Gastroesophageal sphincter (tissue), 4 donors: ENCODE measurements at regions not wholly inside any gene's neighbourhood (a gene's known extent, or its start where the extent isn't known, plus 50 kb on each side); places are given as distances from the start of the nearest gene placed in this dataset.

Experiments used
- ATAC-seq: fragments of 150-250 bp; one replicate; pipeline ENCODE4 v1.9.1; 2016; ENCODE audit warnings: mild to moderate bottlenecking, moderate library complexity
- H3K27ac ChIP-seq, 4 donors: fragments of 200-600 bp; sonication (generic) in 3 of 4; 1 replicate in 3 of 4; 2 replicates in 1 of 4; pipeline ENCODE4 v1.5.1; 2016 to 2019
- H3K27me3 ChIP-seq: fragments of 200-600 bp; sonication (generic); one replicate; pipeline ENCODE4 v1.5.1; 2019
- H3K36me3 ChIP-seq, 2 donors: fragments of 200-600 bp; sonication (generic); one replicate each; pipeline ENCODE4 v1.5.1; 2019; ENCODE audit warnings: control low read depth in 1 of 2
- H3K4me1 ChIP-seq, 3 donors: fragments of 200-600 bp; sonication (generic); 1 replicate in 2 of 3; 2 replicates in 1 of 3; pipeline ENCODE4 v1.5.1; 2016 to 2019; ENCODE audit warnings: control low read depth in 2 of 3
- H3K4me3 ChIP-seq, 2 donors: fragments of 200-600 bp; sonication (generic); one replicate each; pipeline ENCODE4 v1.5.1; 2019; ENCODE audit warnings: mild to moderate bottlenecking in 1 of 2, moderate library complexity in 1 of 2
- H3K9me3 ChIP-seq, 3 donors: fragments of 200-600 bp; sonication (generic); one replicate each; pipeline ENCODE4 v1.5.1; 2017 to 2019; ENCODE audit warnings: control low read depth in 2 of 3
- EP300 ChIP-seq: sonication (generic); formaldehyde crosslinking; IDR thresholded peaks from one replicate; pipeline ENCODE4 v1.6.1; 2017; ENCODE audit warnings: antibody characterized with exemption, mild to moderate bottlenecking
- POLR2A ChIP-seq, 2 donors: fragments of 450-650 bp; IDR thresholded peaks; one replicate each; pipeline ENCODE4 v1.6.1; 2017; ENCODE audit warnings: antibody characterized with exemption in 2 of 2, mild to moderate bottlenecking in 2 of 2, moderate library complexity in 1 of 2
- POLR2AphosphoS5 ChIP-seq: sonication (generic); formaldehyde crosslinking; IDR thresholded peaks from one replicate; pipeline ENCODE4 v1.6.1; 2017; ENCODE audit warnings: antibody characterized with exemption
- whole genome bisulfite sequencing, 2 donors: methylation state at CpG; one replicate each; pipeline ENCODE4 v1.1.5; 2018; ENCODE audit warnings: low coverage in 1 of 2; 5-methylcytosine and 5-hydroxymethylcytosine counted together
- TF ChIP-seq, protein P1 (sequence below), 4 experiments: fragments of 200-600 bp in 2 of 4; fragments of 450-650 bp in 2 of 4; sonication (generic) in 1 of 4; IDR thresholded peaks; one replicate each; pipeline ENCODE4 v1.5.1; 2017 to 2019; ENCODE audit warnings: antibody characterized with exemption in 4 of 4, mild to moderate bottlenecking in 2 of 4, moderate library complexity in 2 of 4

- H3K27me3 ChIP-seq: no peaks in the 10 kb centered on the region
- ATAC-seq: no peak
- H3K4me1 ChIP-seq: no peaks in the 10 kb centered on the region
- H3K9me3 ChIP-seq: no peaks in the 10 kb centered on the region
- H3K36me3 ChIP-seq: no peaks in the 10 kb centered on the region
- 66 to 81% methylated on average over 2 of the region's 2 CpGs for WGBS, 2 donors
- TF ChIP-seq EP300 (no peak), POLR2AphosphoS5 (no peak)
- TF ChIP-seq, protein P1, sequence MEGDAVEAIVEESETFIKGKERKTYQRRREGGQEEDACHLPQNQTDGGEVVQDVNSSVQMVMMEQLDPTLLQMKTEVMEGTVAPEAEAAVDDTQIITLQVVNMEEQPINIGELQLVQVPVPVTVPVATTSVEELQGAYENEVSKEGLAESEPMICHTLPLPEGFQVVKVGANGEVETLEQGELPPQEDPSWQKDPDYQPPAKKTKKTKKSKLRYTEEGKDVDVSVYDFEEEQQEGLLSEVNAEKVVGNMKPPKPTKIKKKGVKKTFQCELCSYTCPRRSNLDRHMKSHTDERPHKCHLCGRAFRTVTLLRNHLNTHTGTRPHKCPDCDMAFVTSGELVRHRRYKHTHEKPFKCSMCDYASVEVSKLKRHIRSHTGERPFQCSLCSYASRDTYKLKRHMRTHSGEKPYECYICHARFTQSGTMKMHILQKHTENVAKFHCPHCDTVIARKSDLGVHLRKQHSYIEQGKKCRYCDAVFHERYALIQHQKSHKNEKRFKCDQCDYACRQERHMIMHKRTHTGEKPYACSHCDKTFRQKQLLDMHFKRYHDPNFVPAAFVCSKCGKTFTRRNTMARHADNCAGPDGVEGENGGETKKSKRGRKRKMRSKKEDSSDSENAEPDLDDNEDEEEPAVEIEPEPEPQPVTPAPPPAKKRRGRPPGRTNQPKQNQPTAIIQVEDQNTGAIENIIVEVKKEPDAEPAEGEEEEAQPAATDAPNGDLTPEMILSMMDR (IDR thresholded peaks at IDR 0.05): no peak
- no peak overlapping the region for H3K27ac ChIP-seq
- no peak overlapping the region for H3K4me3 ChIP-seq
These were observed 667.4 kb upstream of the WWC1 start for GRCh38 chr5:167624053-167624452.

DNA sequence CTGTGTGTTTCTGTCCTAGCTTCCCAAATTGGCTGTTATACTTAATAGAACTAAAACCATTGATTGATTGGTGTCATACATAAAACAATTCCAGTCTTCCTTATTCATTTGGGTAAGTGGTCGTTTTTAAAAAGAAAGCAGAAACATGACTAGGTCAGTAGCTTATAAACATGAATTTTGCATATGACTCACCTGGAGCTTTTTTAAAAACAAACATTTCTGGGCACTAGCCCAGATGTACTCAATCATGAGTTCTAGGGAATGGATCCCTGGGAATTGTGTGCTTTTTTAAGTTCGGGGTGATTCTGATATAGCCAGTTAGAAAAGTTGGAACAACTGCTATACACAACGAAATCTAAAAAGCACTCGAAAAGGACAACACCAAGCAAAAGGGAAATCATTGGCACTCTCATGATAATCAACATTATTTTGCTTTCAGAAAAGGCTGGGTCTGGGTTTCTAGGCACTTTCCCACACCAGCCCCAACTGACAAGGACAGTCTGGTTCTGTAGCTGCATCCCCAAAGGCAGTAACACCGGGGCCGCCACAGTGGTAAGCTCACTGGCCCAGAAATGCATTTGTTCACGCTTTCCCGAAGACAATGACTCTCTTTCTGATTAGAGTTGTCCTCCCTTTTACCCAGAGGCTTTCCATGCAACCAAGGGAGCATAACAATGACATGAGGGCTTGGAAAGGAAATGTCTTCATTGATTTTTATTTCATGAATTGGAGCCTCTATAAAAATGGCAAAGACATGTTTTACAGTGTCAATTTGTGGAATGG, 664.9 kb upstream of the WWC1 start:
- TF ChIP-seq POLR2AphosphoS5 (no peak), POLR2A (IDR thresholded peaks at IDR 0.05) (no peak), EP300 (no peak)
- Histone ChIP-seq H3K27ac (no peak overlapping the region), H3K4me3 (no peak overlapping the region), H3K27me3 (no peaks in the 10 kb centered on the region), H3K36me3 (no peaks in the 10 kb centered on the region), H3K4me1 (no peaks in the 10 kb centered on the region), H3K9me3 (no peaks in the 10 kb centered on the region)
- no peak for ATAC-seq
- WGBS, 2 donors: 69 to 87% methylated on average over 5 of the region's 8 CpGs

DNA sequence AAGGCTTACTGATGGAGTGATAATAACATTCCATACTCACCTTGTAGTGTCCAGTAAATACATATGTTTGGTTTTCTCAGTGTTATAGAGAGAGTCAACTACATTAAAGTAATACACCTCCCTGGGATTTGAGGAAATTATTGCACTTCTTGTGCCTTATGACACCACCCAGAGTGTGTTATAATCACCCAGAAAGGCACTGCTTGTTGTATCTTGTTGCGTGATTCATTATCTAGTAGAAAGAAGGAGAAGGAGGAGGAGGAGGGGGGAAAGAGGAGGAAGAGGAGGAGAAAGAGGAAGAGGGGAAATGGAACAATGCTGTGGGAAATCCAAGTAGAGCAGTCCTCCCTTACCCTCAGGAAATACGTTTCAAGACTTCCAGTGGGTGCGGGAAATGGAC, 661.8 kb upstream of the WWC1 start:
- no peak for ATAC-seq
- H3K27me3 ChIP-seq: no peaks in the 10 kb centered on the region
- H3K9me3 ChIP-seq: no peaks in the 10 kb centered on the region
- H3K27ac ChIP-seq: no peak overlapping the region
- H3K4me1 ChIP-seq: no peaks in the 10 kb centered on the region
- H3K4me3 ChIP-seq: no peak overlapping the region
- TF ChIP-seq EP300: no peak
- no peak for TF ChIP-seq POLR2AphosphoS5
- TF ChIP-seq, protein P1 (IDR thresholded peaks at IDR 0.05): no peak
- TF ChIP-seq POLR2A (IDR thresholded peaks at IDR 0.05): no peak
- H3K36me3 ChIP-seq: no peaks in the 10 kb centered on the region
- 82 to 89% methylated on average over 1 to 3 of the region's 3 CpGs for WGBS, 2 donors

- H3K27ac ChIP-seq: no peak overlapping the region
- WGBS, 2 donors: 79 to 82% methylated on average over 5 to 7 of the region's 7 CpGs
- H3K4me1 ChIP-seq: no peaks in the 10 kb centered on the region
- no peak overlapping the region for H3K4me3 ChIP-seq
- ATAC-seq: no peak
- H3K9me3 ChIP-seq: no peaks in the 10 kb centered on the region
- TF ChIP-seq, protein P1 (IDR thresholded peaks at IDR 0.05): no peak
- TF ChIP-seq POLR2A (IDR thresholded peaks at IDR 0.05) (no peak), EP300 (no peak), POLR2AphosphoS5 (no peak)
- H3K27me3 ChIP-seq: no peaks in the 10 kb centered on the region
- no peaks in the 10 kb centered on the region for H3K36me3 ChIP-seq
These were observed 660.3 kb upstream of the WWC1 start for GRCh38 chr5:167631191-167631590.

DNA sequence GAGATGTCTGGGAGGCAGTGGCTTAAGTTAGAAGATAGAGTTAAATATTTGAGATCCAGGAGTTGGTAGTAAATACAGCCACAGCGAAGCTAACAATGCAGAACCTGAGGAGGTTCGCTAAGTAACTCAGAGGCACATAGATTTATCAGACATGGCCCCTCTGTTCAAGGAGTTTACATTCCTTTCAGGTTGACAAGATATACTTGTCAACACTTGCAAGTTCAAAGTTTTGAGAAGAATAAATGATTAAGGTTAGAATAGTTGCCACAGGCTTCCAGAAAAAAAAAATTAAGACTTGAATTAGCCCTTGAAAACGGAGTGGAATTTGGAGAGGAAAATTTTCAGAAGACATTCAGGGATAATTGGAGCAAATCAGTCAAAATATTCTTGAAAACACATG, 658.3 kb upstream of the WWC1 start:
- Histone ChIP-seq H3K9me3 (no peaks in the 10 kb centered on the region), H3K27ac (no peak overlapping the region), H3K4me3 (no peak overlapping the region), H3K4me1 (no peaks in the 10 kb centered on the region), H3K27me3 (no peaks in the 10 kb centered on the region), H3K36me3 (no peaks in the 10 kb centered on the region)
- 29 to 43% methylated on average over 3 of the region's 3 CpGs for WGBS, 2 donors
- no peak for TF ChIP-seq POLR2AphosphoS5
- TF ChIP-seq, protein P1 (IDR thresholded peaks at IDR 0.05): no peak
- no peak for TF ChIP-seq POLR2A (IDR thresholded peaks at IDR 0.05)
- TF ChIP-seq EP300: no peak
- ATAC-seq: no peak
